ENCODE measurements at regions not wholly inside any gene's neighbourhood (a gene's known extent, or its start where the extent isn't known, plus 50 kb on each side); places are given as distances from the start of the nearest gene placed in this dataset.

GRCh38 chr2:167708998-167709397 is 538.4 kb downstream of the STK39 start:
- in situ Hi-C loops (cut with HindIII; ENCODE audit: low pct_unique_long_range_greater_than_20kb, low sequenced_read_pairs), result no loop called here
- POLR2A ChIA-PET, result no interaction called here

GRCh38 chr2:167706800-167707199 is 540.6 kb downstream of the STK39 start:
- H3K36me3 ChIP-seq (ENCODE audit: control insufficient read depth, insufficient read depth, low read length), result no peaks in the 10 kb centered on the region
- CTCF ChIA-PET, result no interaction called here
- BruUV-seq (replicated peaks), result no TSS peak
- ATAC-seq, result no peak
- no peak overlapping the region for H3K4me3 ChIP-seq (ENCODE audit: low read depth in 2 of 2, low read length in 2 of 2)
- no peak overlapping the region for H3K27ac ChIP-seq (ENCODE audit: low read length)
- TF ChIP-seq, protein P1, sequence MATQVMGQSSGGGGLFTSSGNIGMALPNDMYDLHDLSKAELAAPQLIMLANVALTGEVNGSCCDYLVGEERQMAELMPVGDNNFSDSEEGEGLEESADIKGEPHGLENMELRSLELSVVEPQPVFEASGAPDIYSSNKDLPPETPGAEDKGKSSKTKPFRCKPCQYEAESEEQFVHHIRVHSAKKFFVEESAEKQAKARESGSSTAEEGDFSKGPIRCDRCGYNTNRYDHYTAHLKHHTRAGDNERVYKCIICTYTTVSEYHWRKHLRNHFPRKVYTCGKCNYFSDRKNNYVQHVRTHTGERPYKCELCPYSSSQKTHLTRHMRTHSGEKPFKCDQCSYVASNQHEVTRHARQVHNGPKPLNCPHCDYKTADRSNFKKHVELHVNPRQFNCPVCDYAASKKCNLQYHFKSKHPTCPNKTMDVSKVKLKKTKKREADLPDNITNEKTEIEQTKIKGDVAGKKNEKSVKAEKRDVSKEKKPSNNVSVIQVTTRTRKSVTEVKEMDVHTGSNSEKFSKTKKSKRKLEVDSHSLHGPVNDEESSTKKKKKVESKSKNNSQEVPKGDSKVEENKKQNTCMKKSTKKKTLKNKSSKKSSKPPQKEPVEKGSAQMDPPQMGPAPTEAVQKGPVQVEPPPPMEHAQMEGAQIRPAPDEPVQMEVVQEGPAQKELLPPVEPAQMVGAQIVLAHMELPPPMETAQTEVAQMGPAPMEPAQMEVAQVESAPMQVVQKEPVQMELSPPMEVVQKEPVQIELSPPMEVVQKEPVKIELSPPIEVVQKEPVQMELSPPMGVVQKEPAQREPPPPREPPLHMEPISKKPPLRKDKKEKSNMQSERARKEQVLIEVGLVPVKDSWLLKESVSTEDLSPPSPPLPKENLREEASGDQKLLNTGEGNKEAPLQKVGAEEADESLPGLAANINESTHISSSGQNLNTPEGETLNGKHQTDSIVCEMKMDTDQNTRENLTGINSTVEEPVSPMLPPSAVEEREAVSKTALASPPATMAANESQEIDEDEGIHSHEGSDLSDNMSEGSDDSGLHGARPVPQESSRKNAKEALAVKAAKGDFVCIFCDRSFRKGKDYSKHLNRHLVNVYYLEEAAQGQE (IDR thresholded peaks at IDR 0.05; ENCODE audit: insufficient read depth in 1 of 2, low read depth in 2 of 2, low read length in 1 of 2), result no peak
- TF ChIP-seq TCF7L2 (IDR thresholded peaks at IDR 0.05; ENCODE audit: low read depth, low read length) (no peak), POLR2AphosphoS5 (IDR thresholded peaks at IDR 0.05; ENCODE audit: low read depth, low read length) (no peak), SIN3A (IDR thresholded peaks at IDR 0.05; ENCODE audit: borderline replicate concordance, insufficient read depth, low read depth, low read length) (no peak)
- TF ChIP-seq, protein P2, sequence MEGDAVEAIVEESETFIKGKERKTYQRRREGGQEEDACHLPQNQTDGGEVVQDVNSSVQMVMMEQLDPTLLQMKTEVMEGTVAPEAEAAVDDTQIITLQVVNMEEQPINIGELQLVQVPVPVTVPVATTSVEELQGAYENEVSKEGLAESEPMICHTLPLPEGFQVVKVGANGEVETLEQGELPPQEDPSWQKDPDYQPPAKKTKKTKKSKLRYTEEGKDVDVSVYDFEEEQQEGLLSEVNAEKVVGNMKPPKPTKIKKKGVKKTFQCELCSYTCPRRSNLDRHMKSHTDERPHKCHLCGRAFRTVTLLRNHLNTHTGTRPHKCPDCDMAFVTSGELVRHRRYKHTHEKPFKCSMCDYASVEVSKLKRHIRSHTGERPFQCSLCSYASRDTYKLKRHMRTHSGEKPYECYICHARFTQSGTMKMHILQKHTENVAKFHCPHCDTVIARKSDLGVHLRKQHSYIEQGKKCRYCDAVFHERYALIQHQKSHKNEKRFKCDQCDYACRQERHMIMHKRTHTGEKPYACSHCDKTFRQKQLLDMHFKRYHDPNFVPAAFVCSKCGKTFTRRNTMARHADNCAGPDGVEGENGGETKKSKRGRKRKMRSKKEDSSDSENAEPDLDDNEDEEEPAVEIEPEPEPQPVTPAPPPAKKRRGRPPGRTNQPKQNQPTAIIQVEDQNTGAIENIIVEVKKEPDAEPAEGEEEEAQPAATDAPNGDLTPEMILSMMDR (IDR thresholded peaks at IDR 0.05), result no peak
- no peaks in the 10 kb centered on the region for H3K9me3 ChIP-seq (ENCODE audit: control insufficient read depth, insufficient read depth, low read depth, low read length)
- POLR2A ChIA-PET, result no interaction called here
- H3K4me1 ChIP-seq (ENCODE audit: control insufficient read depth, insufficient read depth, low read length), result no peaks in the 10 kb centered on the region
- in situ Hi-C loops (cut with HindIII; ENCODE audit: low pct_unique_long_range_greater_than_20kb, low sequenced_read_pairs) (no loop called here), intact Hi-C loops (cut with micrococcal nuclease; ENCODE audit: unreplicated experiment) (no loop called here)
- DNase-seq (ENCODE audit: low read depth, low spot score), result no peak
- no peaks in the 10 kb centered on the region for H3K27me3 ChIP-seq (ENCODE audit: control insufficient read depth, insufficient read depth, low read length)

More at GRCh38 chr2:167708998-167709397, 538.4 kb downstream of the STK39 start:
- intact Hi-C loops (cut with micrococcal nuclease; ENCODE audit: unreplicated experiment), result no loop called here
- ATAC-seq (no peak), DNase-seq (ENCODE audit: low read depth, low spot score) (no peak)
- Histone ChIP-seq H3K4me1 (ENCODE audit: control insufficient read depth, insufficient read depth, low read length) (no peaks in the 10 kb centered on the region), H3K9me3 (ENCODE audit: control insufficient read depth, insufficient read depth, low read depth, low read length) (no peaks in the 10 kb centered on the region), H3K36me3 (ENCODE audit: control insufficient read depth, insufficient read depth, low read length) (no peaks in the 10 kb centered on the region), H3K4me3 (ENCODE audit: low read depth in 2 of 2, low read length in 2 of 2) (no peak overlapping the region), H3K27ac (ENCODE audit: low read length) (no peak overlapping the region), H3K27me3 (ENCODE audit: control insufficient read depth, insufficient read depth, low read length) (no peaks in the 10 kb centered on the region)
- CTCF ChIA-PET, result no interaction called here
- BruUV-seq (replicated peaks), result no TSS peak
- TF ChIP-seq, protein P1 (IDR thresholded peaks at IDR 0.05; ENCODE audit: insufficient read depth in 1 of 2, low read depth in 2 of 2, low read length in 1 of 2), result no peak
- TF ChIP-seq SIN3A (IDR thresholded peaks at IDR 0.05; ENCODE audit: borderline replicate concordance, insufficient read depth, low read depth, low read length) (no peak), TCF7L2 (IDR thresholded peaks at IDR 0.05; ENCODE audit: low read depth, low read length) (no peak), POLR2AphosphoS5 (IDR thresholded peaks at IDR 0.05; ENCODE audit: low read depth, low read length) (no peak)
- TF ChIP-seq, protein P2 (IDR thresholded peaks at IDR 0.05), result no peak
